GM12878 (cell line): ENCODE measurements at regions not wholly inside any gene's neighbourhood (a gene's known extent, or its start where the extent isn't known, plus 50 kb on each side); places are given as distances from the start of the nearest gene placed in this dataset.

Source experiments
- ATAC-seq: fragments of 200-7000 bp; cut with Tn5 transposase; 3 replicates; pipeline ENCODE4 v1.9.1; 2020; ENCODE audit warnings: mild to moderate bottlenecking, moderate library complexity
- BruUV-seq: library from RNA; stranded (reverse); fragments of 400-500 nt; replicated peaks from 2 replicates; lab custom pipeline; 2021; lab: Mats Ljungman, UMichigan
- CTCF ChIA-PET: fragments of 300-600 bp; sonication (Branson Sonifier 250); formaldehyde crosslinking; extraction: SDS; loops from one replicate; lab custom pipeline; 2021; ENCODE audit warnings: inconsistent platforms; lab: Yijun Ruan, JAX
- POLR2A ChIA-PET: fragments of 350-600 bp; formaldehyde crosslinking; extraction: SDS; loops from one replicate; lab custom pipeline; 2021; ENCODE audit warnings: inconsistent platforms; lab: Charles Lee
- RAD21 ChIA-PET: fragments of 300-600 bp; sonication (Branson Sonifier 250); formaldehyde crosslinking; loops from one replicate; lab custom pipeline; 2023; ENCODE audit warnings: antibody characterized with exemption; ENCODE audit not compliant: unreplicated experiment; lab: Charles Lee
- SMC1A ChIA-PET: fragments of 300-600 bp; sonication (Branson Sonifier 250); formaldehyde crosslinking; loops from one replicate; lab custom pipeline; 2023; ENCODE audit not compliant: unreplicated experiment, uncharacterized antibody; lab: Charles Lee
- DNase-seq: peaks from one replicate; pipeline ENCODE4 v3.0.0-alpha.2; 2011; ENCODE audit warnings: low read depth, low spot score
- FAIRE-seq: peaks from 3 replicates; lab custom pipeline; 2011; peaks lifted over from hg19 to GRCh38; lab: Jason Lieb, UNC
- H2AFZ ChIP-seq: 2 replicates; pipeline ENCODE4 v1.6.0; 2011; ENCODE audit warnings: low read depth, low read length, control low read depth; ENCODE audit not compliant: control insufficient read depth
- H3K27ac ChIP-seq: 2 replicates; pipeline ENCODE4 v1.5.1; 2011; ENCODE audit warnings: control low read depth; ENCODE audit not compliant: control insufficient read depth, insufficient read depth
- H3K27me3 ChIP-seq, 2 experiments: replicated peaks in 1 of 2; 2 replicates each; pipeline versions ENCODE4 v1.6.0 to v1.6.1; 2011; ENCODE audit warnings: low read length in 1 of 2; ENCODE audit not compliant: control insufficient read depth in 2 of 2, insufficient read depth in 2 of 2
- H3K36me3 ChIP-seq, 2 experiments: 2 replicates each; pipeline ENCODE4 v1.5.1; 2011; ENCODE audit warnings: low read length in 1 of 2; ENCODE audit not compliant: control insufficient read depth in 2 of 2, insufficient read depth in 2 of 2
- H3K4me1 ChIP-seq: 2 replicates; pipeline ENCODE4 v1.6.1; 2011; ENCODE audit warnings: mild to moderate bottlenecking, low read length, moderate library complexity, mixed read lengths; ENCODE audit not compliant: control insufficient read depth, insufficient read depth
- H3K4me2 ChIP-seq: 2 replicates; pipeline ENCODE4 v1.6.0; 2011; ENCODE audit warnings: control low read depth; ENCODE audit not compliant: control insufficient read depth, insufficient read depth
- H3K4me3 ChIP-seq: fragments of 200-600 bp; sonication (generic); 2 replicates; pipeline ENCODE4 v1.5.1; 2016
- H3K79me2 ChIP-seq: 2 replicates; pipeline ENCODE4 v1.6.0; 2011; ENCODE audit warnings: low read length; ENCODE audit not compliant: control insufficient read depth, insufficient read depth
- H3K9ac ChIP-seq: 2 replicates; pipeline ENCODE4 v1.8.0; 2011; ENCODE audit warnings: low read length, control low read depth, mixed read lengths; ENCODE audit not compliant: control insufficient read depth, insufficient read depth
- H3K9me3 ChIP-seq: replicated peaks from 3 replicates; pipeline ENCODE4 v1.5.1; 2011; ENCODE audit warnings: mild to moderate bottlenecking, low read length; ENCODE audit not compliant: control insufficient read depth, insufficient read depth
- H4K20me1 ChIP-seq: 2 replicates; pipeline ENCODE4 v1.6.0; 2011; ENCODE audit not compliant: control insufficient read depth, insufficient read depth
- BCL3 ChIP-seq: IDR thresholded peaks from 2 replicates; pipeline ENCODE4 v1.6.1; 2011; ENCODE audit warnings: borderline replicate concordance, low read depth, mild to moderate bottlenecking, moderate library complexity, low read length; ENCODE audit not compliant: insufficient read depth, poor library complexity, severe bottlenecking
- E2F4 ChIP-seq: IDR thresholded peaks from 2 replicates; pipeline ENCODE4 v1.6.1; 2012; ENCODE audit warnings: low read depth, low read length, improper control_type of control experiment
- KAT2A ChIP-seq: conservative IDR thresholded peaks from 2 replicates; pipeline ENCODE4 v1.6.1; 2011; ENCODE audit warnings: low read depth, low read length; ENCODE audit not compliant: control insufficient read depth
- NR2F1 ChIP-seq: fragments of 450-650 bp; conservative IDR thresholded peaks from 2 replicates; pipeline ENCODE4 v1.6.1; 2017; ENCODE audit warnings: mild to moderate bottlenecking
- PAX8 ChIP-seq: fragments of 450-650 bp; IDR thresholded peaks from 2 replicates; pipeline ENCODE4 v1.6.1; 2017; ENCODE audit warnings: mild to moderate bottlenecking, moderate library complexity
- POLR2AphosphoS5 ChIP-seq: IDR thresholded peaks from 2 replicates; pipeline ENCODE4 v1.6.1; 2011; ENCODE audit warnings: mild to moderate bottlenecking, low read length, inconsistent platforms
- POU2F2 ChIP-seq: IDR thresholded peaks from 3 replicates; pipeline ENCODE4 v1.6.1; 2011; ENCODE audit warnings: low read depth, mild to moderate bottlenecking, low read length, borderline replicate concordance
- RAD51 ChIP-seq: fragments of 450-650 bp; IDR thresholded peaks from 2 replicates; pipeline ENCODE4 v1.6.1; 2016; ENCODE audit warnings: moderate library complexity, mild to moderate bottlenecking, inconsistent platforms
- RUNX3 ChIP-seq: IDR thresholded peaks from 2 replicates; pipeline ENCODE4 v1.6.1; 2012; ENCODE audit warnings: low read length, inconsistent platforms
- SIX5 ChIP-seq: IDR thresholded peaks from 2 replicates; pipeline ENCODE4 v1.6.1; 2011; ENCODE audit warnings: mild to moderate bottlenecking, low read depth, low read length, moderate library complexity; ENCODE audit not compliant: severe bottlenecking
- SPI1 ChIP-seq: IDR thresholded peaks from 2 replicates; pipeline ENCODE4 v1.6.1; 2011; ENCODE audit warnings: low read depth, mild to moderate bottlenecking, low read length, moderate library complexity, borderline replicate concordance; ENCODE audit not compliant: insufficient read depth
- STAT1 ChIP-seq: fragments of 450-650 bp; conservative IDR thresholded peaks from 2 replicates; pipeline ENCODE4 v1.6.1; 2014; ENCODE audit warnings: antibody characterized with exemption, mild to moderate bottlenecking
- TBL1XR1 ChIP-seq: IDR thresholded peaks from 2 replicates; pipeline ENCODE4 v1.6.1; 2012; ENCODE audit warnings: low read depth, low read length, improper control_type of control experiment
- ZNF687 ChIP-seq: fragments of 450-650 bp; IDR thresholded peaks from 2 replicates; pipeline ENCODE4 v1.6.1; 2017; ENCODE audit warnings: mild to moderate bottlenecking, moderate library complexity
- ZSCAN29 ChIP-seq: fragments of 450-650 bp; IDR thresholded peaks from 2 replicates; pipeline ENCODE4 v1.6.1; 2017; ENCODE audit warnings: mild to moderate bottlenecking, moderate library complexity
- WGBS: methylation state at CpG from one replicate; pipeline ENCODE4 v1.1.6; 2016; ENCODE audit warnings: low lambda C conversion rate; ENCODE audit not compliant: insufficient replicate concordance, insufficient coverage; ENCODE audit errors: missing lambda C conversion rate; 5-methylcytosine and 5-hydroxymethylcytosine counted together
- in situ Hi-C: fragments of 300-500 bp; cut with MboI; formaldehyde crosslinking; loops from 9 replicates; pipeline ENCODE4 v1.14.3; 2018; ENCODE audit warnings: mixed read lengths
- intact Hi-C: fragments of 100-400 bp; cut with micrococcal nuclease; formaldehyde crosslinking; loops from one replicate; pipeline ENCODE4 v1.14.2; 2022; ENCODE audit not compliant: unreplicated experiment
- TF ChIP-seq, protein P1 (sequence below): fragments of 450-650 bp; IDR thresholded peaks from 2 replicates; pipeline ENCODE4 v1.6.1; 2017; ENCODE audit warnings: mild to moderate bottlenecking, low read depth, inconsistent platforms; ENCODE audit not compliant: poor library complexity, severe bottlenecking

DNA sequence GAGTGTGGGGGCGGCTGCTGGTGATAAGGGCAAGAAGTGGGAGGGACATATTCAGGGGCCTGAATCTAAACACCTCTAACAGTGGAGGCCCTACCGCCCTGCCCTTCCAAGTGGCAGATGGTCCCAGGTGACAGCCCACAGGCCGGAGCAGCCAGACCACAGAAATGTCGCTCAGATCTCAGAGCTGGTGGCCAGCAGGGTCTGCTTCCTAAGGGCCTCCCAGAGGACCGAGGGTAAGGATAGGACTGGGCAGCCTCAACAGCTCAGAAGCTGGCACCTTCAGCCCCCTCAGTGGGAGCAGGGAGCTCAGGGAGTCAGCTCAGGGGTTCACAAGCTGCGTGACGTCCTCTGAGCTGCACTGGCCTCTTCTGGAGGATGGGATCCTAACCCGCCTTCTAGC, 201.8 kb upstream of the ZC3H12A start (continued):
- TF ChIP-seq, protein P1, sequence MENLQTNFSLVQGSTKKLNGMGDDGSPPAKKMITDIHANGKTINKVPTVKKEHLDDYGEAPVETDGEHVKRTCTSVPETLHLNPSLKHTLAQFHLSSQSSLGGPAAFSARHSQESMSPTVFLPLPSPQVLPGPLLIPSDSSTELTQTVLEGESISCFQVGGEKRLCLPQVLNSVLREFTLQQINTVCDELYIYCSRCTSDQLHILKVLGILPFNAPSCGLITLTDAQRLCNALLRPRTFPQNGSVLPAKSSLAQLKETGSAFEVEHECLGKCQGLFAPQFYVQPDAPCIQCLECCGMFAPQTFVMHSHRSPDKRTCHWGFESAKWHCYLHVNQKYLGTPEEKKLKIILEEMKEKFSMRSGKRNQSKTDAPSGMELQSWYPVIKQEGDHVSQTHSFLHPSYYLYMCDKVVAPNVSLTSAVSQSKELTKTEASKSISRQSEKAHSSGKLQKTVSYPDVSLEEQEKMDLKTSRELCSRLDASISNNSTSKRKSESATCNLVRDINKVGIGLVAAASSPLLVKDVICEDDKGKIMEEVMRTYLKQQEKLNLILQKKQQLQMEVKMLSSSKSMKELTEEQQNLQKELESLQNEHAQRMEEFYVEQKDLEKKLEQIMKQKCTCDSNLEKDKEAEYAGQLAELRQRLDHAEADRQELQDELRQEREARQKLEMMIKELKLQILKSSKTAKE, result no peak
- TF ChIP-seq BCL3, result no peak
- TF ChIP-seq RAD51, result no peak

GRCh38 chr1:37274486-37274885, 199.9 kb upstream of the ZC3H12A start:
- WGBS, result 25% methylated on average over 7 of the region's 8 CpGs
- POLR2A ChIA-PET, result no interaction called here
- CTCF ChIA-PET, result interaction anchor here (0.7 kb wide), 1 partner anchor 663 kb away, joined by 3 read pairs; no protein-coding TSS in a partner anchor
- H3K9me3 ChIP-seq, result no peaks in the 10 kb centered on the region
- no peaks in the 10 kb centered on the region for H4K20me1 ChIP-seq
- no peak overlapping the region for H3K9ac ChIP-seq
- no peak overlapping the region for H3K27ac ChIP-seq
- no peak for ATAC-seq
- no peak for DNase-seq
- H2AFZ ChIP-seq, result no peak overlapping the region
- no peaks in the 10 kb centered on the region for H3K4me1 ChIP-seq
- H3K79me2 ChIP-seq, result no peaks in the 10 kb centered on the region
- no peak overlapping the region for H3K4me3 ChIP-seq
- no peaks in the 10 kb centered on the region for H3K36me3 ChIP-seq
- no TSS peak for BruUV-seq
- H3K4me2 ChIP-seq, result no peak overlapping the region
- no peaks in the 10 kb centered on the region; a peak in 2 of 4 replicates for H3K27me3 ChIP-seq
- FAIRE-seq, result no peak
- RAD21 ChIA-PET, result no interaction called here
- intact Hi-C loops (no loop called here), in situ Hi-C loops (no loop called here)
- SMC1A ChIA-PET, result no interaction called here
- TF ChIP-seq NR2F1 (no peak), KAT2A (no peak), TBL1XR1 (no peak), RUNX3 (no peak), PAX8 (no peak), SIX5 (no peak), SPI1 (no peak), ZNF687 (no peak), ZSCAN29 (no peak), E2F4 (no peak), POU2F2 (no peak), STAT1 (no peak), POLR2AphosphoS5 (no peak)
